Gastrocnemius medialis (tissue), 4 donors: ENCODE measurements at regions not wholly inside any gene's neighbourhood (a gene's known extent, or its start where the extent isn't known, plus 50 kb on each side); places are given as distances from the start of the nearest gene placed in this dataset.

Experiments used
- ATAC-seq, 2 donors: fragments of 150-250 bp; one replicate each; pipeline ENCODE4 v1.9.1; 2016
- DNase-seq, 2 donors: peaks; one replicate each; pipeline ENCODE4 v3.0.0-alpha.2; 2019
- H3K27ac ChIP-seq, 4 donors: fragments of 200-600 bp; sonication (generic); 1 replicate in 1 of 4; 2 replicates in 3 of 4; pipeline ENCODE4 v1.5.1; 2016 to 2018; ENCODE audit warnings: mild to moderate bottlenecking in 2 of 4, moderate library complexity in 1 of 4
- H3K27me3 ChIP-seq, 3 donors: fragments of 200-600 bp; sonication (generic) in 2 of 3; 1 replicate in 1 of 3; 2 replicates in 2 of 3; pipeline versions ENCODE4 v1.5.1 to v1.6.0; 2016 to 2019; ENCODE audit warnings: mild to moderate bottlenecking in 1 of 3, moderate library complexity in 1 of 3
- H3K36me3 ChIP-seq, 2 donors: fragments of 200-600 bp; sonication (generic) in 1 of 2; one replicate each; pipeline ENCODE4 v1.5.1; 2017 to 2018
- H3K4me1 ChIP-seq, 2 donors: fragments of 200-600 bp; sonication (generic) in 1 of 2; one replicate each; pipeline ENCODE4 v1.5.1; 2016 to 2017; ENCODE audit warnings: mild to moderate bottlenecking in 2 of 2
- H3K4me3 ChIP-seq, 4 donors: fragments of 200-600 bp; sonication (generic) in 3 of 4; 1 replicate in 1 of 4; 2 replicates in 3 of 4; pipeline ENCODE4 v1.5.1; 2016 to 2019; ENCODE audit warnings: mild to moderate bottlenecking in 2 of 4
- H3K9me3 ChIP-seq, 3 donors: fragments of 200-600 bp; sonication (generic) in 2 of 3; 1 replicate in 1 of 3; 2 replicates in 2 of 3; pipeline ENCODE4 v1.5.1; 2016 to 2019
- CTCF ChIP-seq, 5 experiments: fragments of 450-650 bp in 3 of 5; fragments of 200-600 bp in 2 of 5; sonication (generic) in 2 of 5; IDR thresholded peaks in 4 of 5; conservative IDR thresholded peaks in 1 of 5; 1 replicate in 4 of 5; 2 replicates in 1 of 5; pipeline ENCODE4 v1.5.1; 2016 to 2019; ENCODE audit warnings: antibody characterized with exemption in 5 of 5, mild to moderate bottlenecking in 3 of 5, moderate library complexity in 3 of 5
- POLR2A ChIP-seq, 2 donors: fragments of 450-650 bp; IDR thresholded peaks; one replicate each; pipeline ENCODE4 v1.6.1; 2017; ENCODE audit warnings: antibody characterized with exemption in 2 of 2, mild to moderate bottlenecking in 2 of 2, moderate library complexity in 2 of 2
- in situ Hi-C, 4 donors: fragments of 200-750 bp; cut with MboI; loops; one replicate each; pipeline versions ENCODE4 v1.15.0 to v1.8.0; 2017; ENCODE audit warnings: low sequenced_read_pairs in 4 of 4
- intact Hi-C: fragments of 100-400 bp; cut with DNase I; formaldehyde crosslinking; loops from one replicate; pipeline ENCODE4 v1.15.1; 2023; ENCODE audit warnings: low total_unique reads

- DNase-seq = peak in 1 of 2 donors; percentile 1
- H3K4me1 ChIP-seq = peaks cover 39 to 40% of the 10 kb centered on the region in 2 donors
- in situ Hi-C loops = no loop called here
- intact Hi-C loops = no loop called here
- H3K36me3 ChIP-seq = no peaks in the 10 kb centered on the region
- no peaks in the 10 kb centered on the region for H3K9me3 ChIP-seq
- TF ChIP-seq POLR2A (IDR thresholded peaks at IDR 0.05) (no peak), CTCF (IDR thresholded peaks at IDR 0.05 in 4 of 5, conservative IDR thresholded peaks at IDR 0.05 in 1 of 5) (no peak)
- H3K4me3 ChIP-seq = no peak overlapping the region
- peak overlapping the region; percentile 33 to 65 (median 56) for H3K27ac ChIP-seq
- no peaks in the 10 kb centered on the region for H3K27me3 ChIP-seq
- ATAC-seq = no peak
Measured at GRCh38 chr17:83198366-83199341, 119.2 kb downstream of the METRNL start.

- in situ Hi-C loops (no loop called here), intact Hi-C loops (no loop called here)
- no peaks in the 10 kb centered on the region for H3K9me3 ChIP-seq
- H3K27ac ChIP-seq = peak overlapping the region; percentile 59 to 69 (median 64)
- no peak overlapping the region for H3K4me3 ChIP-seq
- no peaks in the 10 kb centered on the region for H3K36me3 ChIP-seq
- TF ChIP-seq POLR2A (IDR thresholded peaks at IDR 0.05) = peak in 1 of 2 donors; percentile 16
- no peak for TF ChIP-seq CTCF (IDR thresholded peaks at IDR 0.05 in 4 of 5, conservative IDR thresholded peaks at IDR 0.05 in 1 of 5)
- H3K4me1 ChIP-seq = peaks cover 39 to 40% of the 10 kb centered on the region in 2 donors
- no peaks in the 10 kb centered on the region for H3K27me3 ChIP-seq
- DNase-seq (peak; percentile 16 to 44), ATAC-seq (peak in 1 of 2 donors; percentile 25)
Measured at GRCh38 chr17:83199500-83200201, 120.2 kb downstream of the METRNL start.

- ATAC-seq (peak; percentile 18 to 39), DNase-seq (peak; percentile 29 to 70)
- H3K36me3 ChIP-seq = no peaks in the 10 kb centered on the region
- no peaks in the 10 kb centered on the region for H3K9me3 ChIP-seq
- H3K27me3 ChIP-seq = no peaks in the 10 kb centered on the region
- H3K4me3 ChIP-seq = no peak overlapping the region
- peaks cover 39 to 40% of the 10 kb centered on the region in 2 donors for H3K4me1 ChIP-seq
- intact Hi-C loops (no loop called here), in situ Hi-C loops (no loop called here)
- H3K27ac ChIP-seq = peak overlapping the region; percentile 59 to 69 (median 64)
- TF ChIP-seq POLR2A (IDR thresholded peaks at IDR 0.05) (no peak), CTCF (IDR thresholded peaks at IDR 0.05 in 4 of 5, conservative IDR thresholded peaks at IDR 0.05 in 1 of 5) (no peak)
Measured at GRCh38 chr17:83200231-83200699, 120.9 kb downstream of the METRNL start.

GRCh38 chr17:83200751-83201150 is 121.3 kb downstream of the METRNL start:
- no peak overlapping the region for H3K4me3 ChIP-seq
- H3K36me3 ChIP-seq = no peaks in the 10 kb centered on the region
- TF ChIP-seq POLR2A (IDR thresholded peaks at IDR 0.05) = no peak
- TF ChIP-seq CTCF (IDR thresholded peaks at IDR 0.05 in 4 of 5, conservative IDR thresholded peaks at IDR 0.05 in 1 of 5) = no peak
- H3K27me3 ChIP-seq = no peaks in the 10 kb centered on the region
- H3K9me3 ChIP-seq = no peaks in the 10 kb centered on the region
- intact Hi-C loops = no loop called here
- no peak for ATAC-seq
- H3K27ac ChIP-seq = peak overlapping the region; percentile 59 to 69 (median 64)
- H3K4me1 ChIP-seq = peaks cover 34 to 36% of the 10 kb centered on the region in 2 donors
- DNase-seq = peak in 1 of 2 donors; percentile 1
- in situ Hi-C loops = no loop called here
